Progenitor cell of endocrine pancreas (in vitro differentiated cells): ENCODE measurements at regions not wholly inside any gene's neighbourhood (a gene's known extent, or its start where the extent isn't known, plus 50 kb on each side); places are given as distances from the start of the nearest gene placed in this dataset.
"Not testable (repeated sequence)": the region's sequence is repeated elsewhere in the genome, so short reads cannot be mapped to it uniquely, and the experiment has no call there.

Source experiments
- DNase-seq: peaks from one replicate; pipeline ENCODE4 v3.0.0; 2021; ENCODE audit warnings: low spot score; ENCODE audit not compliant: unreplicated experiment
- H3K27ac Mint-ChIP-seq: 2 replicates; pipeline ENCODE4 v1.8.0; 2021; ENCODE audit warnings: mild to moderate bottlenecking, moderate library complexity, mixed read lengths
- H3K27me3 Mint-ChIP-seq: 2 replicates; pipeline ENCODE4 v1.8.0; 2021; ENCODE audit warnings: mixed read lengths
- H3K36me3 Mint-ChIP-seq: 2 replicates; pipeline ENCODE4 v1.8.0; 2022; ENCODE audit warnings: mixed read lengths; ENCODE audit not compliant: insufficient read depth
- H3K4me1 Mint-ChIP-seq: 2 replicates; pipeline ENCODE4 v1.8.0; 2021; ENCODE audit warnings: low read depth, mixed read lengths
- H3K4me3 Mint-ChIP-seq: 2 replicates; pipeline ENCODE4 v1.8.0; 2021; ENCODE audit warnings: low read depth, mild to moderate bottlenecking, moderate library complexity, mixed read lengths
- H3K9me3 Mint-ChIP-seq: 2 replicates; pipeline ENCODE4 v1.8.0; 2021; ENCODE audit warnings: low read depth, mixed read lengths
- TF ChIP-seq, protein P1 (sequence below): fragments of 200-600 bp; sonication (generic); IDR thresholded peaks from one replicate; pipeline ENCODE4 v1.5.0; 2021; ENCODE audit warnings: antibody characterized with exemption, mild to moderate bottlenecking; ENCODE audit not compliant: unreplicated experiment

DNA sequence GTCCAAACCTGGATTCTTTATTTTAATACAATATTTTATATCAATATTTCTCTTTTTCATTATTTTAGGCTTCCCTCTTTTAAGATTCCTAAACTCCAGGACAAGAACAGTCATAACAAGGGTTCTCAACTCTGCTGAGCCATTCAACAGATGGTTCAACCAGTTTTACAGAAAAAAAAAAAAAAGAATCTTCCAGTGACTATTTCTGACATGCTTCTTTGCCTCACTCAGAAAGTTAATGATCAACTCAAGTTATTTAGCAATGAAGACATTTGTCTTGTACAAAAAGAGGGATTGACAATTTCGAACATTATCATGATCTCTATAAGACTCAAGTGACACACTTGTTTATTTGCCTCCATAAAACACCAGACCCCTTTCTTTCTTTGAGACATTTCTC is 282.6 kb upstream of the GRID2 start:
- H3K27me3 Mint-ChIP-seq: no peaks in the 10 kb centered on the region
- no peak overlapping the region for H3K27ac Mint-ChIP-seq
- TF ChIP-seq, protein P1, sequence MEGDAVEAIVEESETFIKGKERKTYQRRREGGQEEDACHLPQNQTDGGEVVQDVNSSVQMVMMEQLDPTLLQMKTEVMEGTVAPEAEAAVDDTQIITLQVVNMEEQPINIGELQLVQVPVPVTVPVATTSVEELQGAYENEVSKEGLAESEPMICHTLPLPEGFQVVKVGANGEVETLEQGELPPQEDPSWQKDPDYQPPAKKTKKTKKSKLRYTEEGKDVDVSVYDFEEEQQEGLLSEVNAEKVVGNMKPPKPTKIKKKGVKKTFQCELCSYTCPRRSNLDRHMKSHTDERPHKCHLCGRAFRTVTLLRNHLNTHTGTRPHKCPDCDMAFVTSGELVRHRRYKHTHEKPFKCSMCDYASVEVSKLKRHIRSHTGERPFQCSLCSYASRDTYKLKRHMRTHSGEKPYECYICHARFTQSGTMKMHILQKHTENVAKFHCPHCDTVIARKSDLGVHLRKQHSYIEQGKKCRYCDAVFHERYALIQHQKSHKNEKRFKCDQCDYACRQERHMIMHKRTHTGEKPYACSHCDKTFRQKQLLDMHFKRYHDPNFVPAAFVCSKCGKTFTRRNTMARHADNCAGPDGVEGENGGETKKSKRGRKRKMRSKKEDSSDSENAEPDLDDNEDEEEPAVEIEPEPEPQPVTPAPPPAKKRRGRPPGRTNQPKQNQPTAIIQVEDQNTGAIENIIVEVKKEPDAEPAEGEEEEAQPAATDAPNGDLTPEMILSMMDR: no peak
- no peak overlapping the region for H3K4me3 Mint-ChIP-seq
- no peaks in the 10 kb centered on the region for H3K36me3 Mint-ChIP-seq
- no peak for DNase-seq
- H3K4me1 Mint-ChIP-seq: peaks cover 8% of the 10 kb centered on the region
- H3K9me3 Mint-ChIP-seq: peaks cover 19% of the 10 kb centered on the region

DNA sequence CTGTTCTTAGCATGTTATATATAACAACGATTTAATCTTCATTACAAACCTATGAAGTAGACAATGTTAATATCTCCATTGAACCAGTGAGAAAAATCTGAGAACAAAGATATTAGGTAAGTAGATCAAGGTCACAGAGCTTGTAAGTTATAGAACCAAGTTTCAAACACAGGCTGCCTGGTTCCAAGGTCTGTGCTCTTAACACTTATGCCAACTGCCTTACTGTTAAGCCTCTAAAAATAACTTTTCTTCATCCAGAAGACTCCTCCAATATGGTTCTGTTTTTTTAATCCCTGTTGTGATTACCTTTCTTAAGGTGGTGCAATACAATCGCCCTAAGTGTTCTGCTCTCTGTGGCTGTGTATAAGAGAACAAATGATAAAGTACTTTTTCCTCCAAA is 282.0 kb upstream of the GRID2 start:
- Mint-ChIP-seq H3K27ac (no peak overlapping the region), H3K4me3 (no peak overlapping the region), H3K36me3 (no peaks in the 10 kb centered on the region), H3K4me1 (peaks cover 8% of the 10 kb centered on the region), H3K27me3 (no peaks in the 10 kb centered on the region), H3K9me3 (peaks cover 19% of the 10 kb centered on the region)
- DNase-seq: no peak
- TF ChIP-seq, protein P1: no peak

DNA sequence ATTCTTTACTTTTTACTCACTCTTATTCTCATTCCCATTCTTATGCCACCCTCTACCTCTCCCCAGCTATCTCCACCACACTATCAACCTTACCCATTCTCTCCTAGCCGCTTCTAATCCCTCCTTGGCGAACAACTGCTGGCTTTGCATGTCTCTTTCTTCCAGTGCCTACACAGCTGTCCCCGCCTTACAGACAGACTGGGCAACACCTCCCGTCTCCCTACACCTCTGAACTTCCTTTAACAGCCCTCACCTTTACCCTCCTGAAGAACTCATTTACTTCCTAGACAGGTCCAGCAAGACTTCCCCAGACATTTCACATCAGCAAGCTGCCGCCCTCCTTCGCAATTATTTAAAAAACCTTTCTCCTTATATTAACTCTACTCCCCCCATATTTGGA is 274.9 kb upstream of the GRID2 start:
- not testable (repeated sequence) for H3K27ac Mint-ChIP-seq, H3K27me3 Mint-ChIP-seq, H3K9me3 Mint-ChIP-seq, H3K4me1 Mint-ChIP-seq, DNase-seq, H3K36me3 Mint-ChIP-seq, H3K4me3 Mint-ChIP-seq

DNA sequence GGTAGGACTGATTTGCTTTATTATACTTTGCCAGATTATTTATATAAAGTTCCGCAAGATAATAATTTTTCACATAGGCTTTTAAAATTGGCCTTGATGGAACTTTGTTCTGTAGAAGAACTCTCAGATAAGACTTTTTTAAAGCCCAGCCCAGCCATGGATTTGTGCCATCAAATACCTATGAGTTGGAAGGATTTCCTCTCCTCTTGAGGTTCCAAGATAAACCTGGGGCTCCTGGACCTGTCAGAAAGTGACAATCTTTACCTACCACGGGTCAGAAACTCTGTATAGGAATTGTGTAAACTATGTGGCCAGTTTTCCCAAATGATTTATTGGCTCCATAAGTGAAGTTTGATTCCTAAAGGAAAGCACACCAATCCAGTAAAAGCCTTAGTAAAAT is 271.9 kb upstream of the GRID2 start:
- peaks cover 11% of the 10 kb centered on the region for H3K9me3 Mint-ChIP-seq
- H3K27me3 Mint-ChIP-seq: no peaks in the 10 kb centered on the region
- H3K27ac Mint-ChIP-seq: no peak overlapping the region
- no peaks in the 10 kb centered on the region for H3K4me1 Mint-ChIP-seq
- H3K4me3 Mint-ChIP-seq: no peak overlapping the region
- no peak for DNase-seq
- H3K36me3 Mint-ChIP-seq: no peaks in the 10 kb centered on the region
- TF ChIP-seq, protein P1: no peak

DNA sequence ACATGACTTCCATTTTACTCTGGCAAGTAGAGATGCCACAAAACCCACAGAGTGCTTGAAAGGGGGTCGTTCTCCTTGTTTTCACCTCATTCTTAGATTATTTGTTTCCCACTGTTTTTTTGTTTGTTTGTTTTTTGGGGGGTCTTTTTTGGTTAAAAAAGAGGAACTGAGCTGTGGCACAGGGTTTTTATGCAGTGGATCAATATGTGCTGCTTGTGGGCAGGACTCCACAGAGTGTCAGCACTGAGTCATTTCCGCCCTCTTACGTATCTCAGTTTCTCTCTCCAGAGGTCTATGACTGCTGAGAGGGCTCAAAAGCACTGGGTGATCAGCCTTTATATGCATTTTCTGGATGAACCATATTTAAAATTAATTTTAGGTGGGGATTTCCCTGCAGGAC is 268.1 kb upstream of the GRID2 start:
- H3K4me3 Mint-ChIP-seq: no peak overlapping the region
- peaks cover 23% of the 10 kb centered on the region for H3K9me3 Mint-ChIP-seq
- no peaks in the 10 kb centered on the region for H3K27me3 Mint-ChIP-seq
- TF ChIP-seq, protein P1: no peak
- no peaks in the 10 kb centered on the region for H3K4me1 Mint-ChIP-seq
- DNase-seq: no peak
- peaks cover 1% of the 10 kb centered on the region for H3K36me3 Mint-ChIP-seq
- no peak overlapping the region for H3K27ac Mint-ChIP-seq

DNA sequence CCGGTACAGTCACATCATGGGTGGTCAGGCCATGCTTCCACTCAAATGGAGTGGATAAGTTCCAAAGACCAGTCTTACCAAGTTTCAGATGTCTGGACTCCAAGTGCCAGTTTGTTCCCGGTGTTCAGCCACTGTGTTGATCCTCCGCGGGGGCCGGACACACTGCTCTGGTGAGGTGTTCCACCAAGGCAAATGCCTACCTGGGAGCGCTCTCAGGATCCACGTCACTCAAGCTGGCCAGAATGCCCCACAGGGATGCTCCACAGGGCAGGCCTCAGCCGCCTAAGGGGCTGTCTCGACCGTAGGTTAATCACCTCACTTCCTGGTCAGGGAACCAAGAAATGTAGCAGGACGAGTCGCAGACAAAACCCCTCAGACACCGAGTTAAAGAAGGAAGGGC is 258.0 kb upstream of the GRID2 start:
- no peak overlapping the region for H3K27ac Mint-ChIP-seq
- H3K9me3 Mint-ChIP-seq: no peaks in the 10 kb centered on the region
- TF ChIP-seq, protein P1: no peak
- H3K27me3 Mint-ChIP-seq: no peaks in the 10 kb centered on the region
- H3K4me1 Mint-ChIP-seq: peaks cover 8% of the 10 kb centered on the region
- H3K36me3 Mint-ChIP-seq: no peaks in the 10 kb centered on the region
- DNase-seq: no peak
- no peak overlapping the region for H3K4me3 Mint-ChIP-seq
